ENCODE measurements at regions not wholly inside any gene's neighbourhood (a gene's known extent, or its start where the extent isn't known, plus 50 kb on each side); places are given as distances from the start of the nearest gene placed in this dataset.

- Mint-ChIP-seq H3K4me3 (no peak overlapping the region), H3K4me1 (ENCODE audit: low read depth) (no peaks in the 10 kb centered on the region), H3K27ac (no peak overlapping the region), H3K9me3 (no peaks in the 10 kb centered on the region), H3K27me3 (no peaks in the 10 kb centered on the region), H3K36me3 (ENCODE audit: low read depth) (no peaks in the 10 kb centered on the region)
- Histone ChIP-seq H3K36me3 (ENCODE audit: insufficient read depth, low read length) (no peaks in the 10 kb centered on the region), H3K27me3 (ENCODE audit: control insufficient read depth in 1 of 2, insufficient read depth in 2 of 2, low read length in 2 of 2) (no peaks in the 10 kb centered on the region), H3K4me3 (ENCODE audit: low read length) (no peak overlapping the region), H3K4me1 (ENCODE audit: insufficient read depth, low read length) (no peaks in the 10 kb centered on the region), H3K27ac (ENCODE audit: low read depth in 1 of 2, low read length in 2 of 2) (no peak overlapping the region), H3K9me3 (ENCODE audit: control insufficient read depth in 1 of 2, insufficient read depth in 1 of 2, low read length in 2 of 2) (peaks cover 7 to 18% of the 10 kb centered on the region in 2 experiments)
- no peak for ATAC-seq (ENCODE audit: poor library complexity)
- intact Hi-C loops (cut with DNase I, micrococcal nuclease), result no loop called here
- ChIA-PET POLR2A (no interaction called here), CTCF (no interaction called here)
- peak in 2 of 14 experiments; percentile 6 to 25 for DNase-seq
- no peak for TF ChIP-seq CTCF (IDR thresholded peaks at IDR 0.05)
These were observed 64.6 kb downstream of the MYEOV start for GRCh38 chr11:69358398-69359020.

- ATAC-seq (ENCODE audit: poor library complexity) (no peak), DNase-seq (no peak)
- H3K9me3 ChIP-seq (ENCODE audit: control insufficient read depth in 1 of 2, insufficient read depth in 1 of 2, low read length in 2 of 2), result peaks cover 7 to 18% of the 10 kb centered on the region in 2 experiments
- Mint-ChIP-seq H3K27ac (no peak overlapping the region), H3K4me3 (no peak overlapping the region), H3K36me3 (ENCODE audit: low read depth) (no peaks in the 10 kb centered on the region), H3K9me3 (no peaks in the 10 kb centered on the region), H3K27me3 (no peaks in the 10 kb centered on the region), H3K4me1 (ENCODE audit: low read depth) (no peaks in the 10 kb centered on the region)
- ChIA-PET POLR2A (no interaction called here), CTCF (no interaction called here)
- H3K27me3 ChIP-seq (ENCODE audit: control insufficient read depth in 1 of 2, insufficient read depth in 2 of 2, low read length in 2 of 2), result no peaks in the 10 kb centered on the region
- no peaks in the 10 kb centered on the region for H3K36me3 ChIP-seq (ENCODE audit: insufficient read depth, low read length)
- intact Hi-C loops (cut with DNase I, micrococcal nuclease), result no loop called here
- no peak overlapping the region for H3K4me3 ChIP-seq (ENCODE audit: low read length)
- no peak overlapping the region for H3K27ac ChIP-seq (ENCODE audit: low read depth in 1 of 2, low read length in 2 of 2)
- no peaks in the 10 kb centered on the region for H3K4me1 ChIP-seq (ENCODE audit: insufficient read depth, low read length)
- no peak for TF ChIP-seq CTCF (IDR thresholded peaks at IDR 0.05)
These were observed 66.0 kb downstream of the MYEOV start for GRCh38 chr11:69359735-69360480.

GRCh38 chr11:69360606-69361005 lies 66.7 kb downstream of the MYEOV start:
- no peak for DNase-seq
- no peaks in the 10 kb centered on the region for H3K4me1 Mint-ChIP-seq (ENCODE audit: low read depth)
- Histone ChIP-seq H3K27ac (ENCODE audit: low read depth in 1 of 2, low read length in 2 of 2) (no peak overlapping the region), H3K4me1 (ENCODE audit: insufficient read depth, low read length) (no peaks in the 10 kb centered on the region), H3K4me3 (ENCODE audit: low read length) (no peak overlapping the region), H3K36me3 (ENCODE audit: insufficient read depth, low read length) (no peaks in the 10 kb centered on the region), H3K9me3 (ENCODE audit: control insufficient read depth in 1 of 2, insufficient read depth in 1 of 2, low read length in 2 of 2) (peaks cover 7 to 18% of the 10 kb centered on the region in 2 experiments), H3K27me3 (ENCODE audit: control insufficient read depth in 1 of 2, insufficient read depth in 2 of 2, low read length in 2 of 2) (no peaks in the 10 kb centered on the region)
- H3K27me3 Mint-ChIP-seq, result no peaks in the 10 kb centered on the region
- intact Hi-C loops (cut with DNase I, micrococcal nuclease), result no loop called here
- H3K9me3 Mint-ChIP-seq, result no peaks in the 10 kb centered on the region
- no peak overlapping the region for H3K4me3 Mint-ChIP-seq
- no peaks in the 10 kb centered on the region for H3K36me3 Mint-ChIP-seq (ENCODE audit: low read depth)
- no peak for ATAC-seq (ENCODE audit: poor library complexity)
- no peak for TF ChIP-seq CTCF (IDR thresholded peaks at IDR 0.05)
- ChIA-PET CTCF (no interaction called here), POLR2A (no interaction called here)
- no peak overlapping the region for H3K27ac Mint-ChIP-seq
